Activated T-cell treated with anti-CD3 and anti-CD28 coated beads for 48 hours (primary cell): ENCODE measurements at regions not wholly inside any gene's neighbourhood (a gene's known extent, or its start where the extent isn't known, plus 50 kb on each side); places are given as distances from the start of the nearest gene placed in this dataset.

Experiments
- DNase-seq: peaks from one replicate; pipeline ENCODE4 v3.0.0-alpha.2; 2020; ENCODE audit warnings: low read depth

DNA sequence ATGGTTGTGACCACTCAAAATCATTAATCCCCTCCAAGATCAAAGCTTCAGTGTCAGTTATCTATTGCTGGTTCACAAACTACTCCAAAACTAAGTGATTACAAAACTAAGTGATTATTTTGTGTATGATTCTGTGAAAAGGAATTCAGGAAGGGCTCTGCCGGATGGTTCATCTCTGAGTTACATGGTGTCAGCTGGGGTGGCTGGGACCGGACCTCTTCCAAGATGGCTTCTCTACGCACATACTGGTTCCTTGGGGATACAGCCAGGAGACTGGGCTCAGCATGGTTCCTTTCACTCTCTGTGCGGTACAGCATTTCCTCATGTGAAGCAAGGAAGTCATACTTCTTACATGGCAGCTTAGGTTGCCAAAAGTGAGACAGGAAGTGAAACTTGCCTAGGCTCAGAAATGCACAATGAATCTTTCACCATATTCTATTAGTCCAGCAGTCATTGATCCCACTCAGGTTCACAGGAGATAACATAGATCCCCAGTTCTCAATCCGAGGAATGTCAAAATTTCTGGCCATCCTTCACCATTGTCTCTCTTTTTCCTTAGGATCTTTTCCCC, 97.9 kb upstream of the IRX6 start:
- DNase-seq = no peak

DNA sequence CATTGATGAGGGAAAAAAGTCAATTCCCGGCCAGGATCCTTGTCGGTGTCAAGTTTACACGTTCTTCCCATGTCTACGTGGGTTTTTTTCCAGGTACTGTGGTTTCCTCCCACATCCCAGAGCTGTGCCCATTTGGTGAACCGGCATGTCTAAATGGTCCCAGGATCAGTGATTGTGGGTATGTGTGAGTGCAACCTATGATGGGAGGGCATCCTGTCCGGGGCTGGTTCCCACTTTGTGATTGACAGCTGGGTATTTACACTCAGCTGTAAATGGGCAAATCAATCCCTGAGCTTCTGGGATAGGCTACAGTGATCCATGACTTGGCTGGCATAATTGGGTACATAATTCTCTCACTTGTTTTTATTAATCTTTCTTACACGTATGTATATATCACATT, 91.2 kb upstream of the IRX6 start:
- no peak for DNase-seq

DNA sequence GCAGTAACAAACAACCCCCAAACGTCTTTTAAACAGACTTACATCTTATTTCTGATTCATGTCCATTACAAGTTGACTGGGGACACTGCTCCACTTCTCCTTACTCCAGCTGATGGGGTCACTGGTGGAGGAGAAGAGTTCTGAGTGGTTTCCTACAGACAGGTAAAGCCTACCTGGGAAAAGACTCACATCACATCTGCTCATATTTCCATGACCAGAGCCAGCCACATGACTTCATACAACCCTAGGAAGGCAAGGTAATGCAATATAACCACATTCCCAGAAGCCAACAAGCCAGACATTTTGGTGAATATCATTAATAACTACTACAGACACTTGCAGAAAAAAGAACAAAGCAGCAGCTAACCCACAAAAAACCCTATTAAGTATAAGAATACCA, 90.5 kb upstream of the IRX6 start:
- no peak for DNase-seq

GRCh38 chr16:55236655-55237054, 87.3 kb upstream of the IRX6 start:
- no peak for DNase-seq

- no peak for DNase-seq
These were observed 84.3 kb upstream of the IRX6 start for GRCh38 chr16:55239723-55240122.

GRCh38 chr16:55240888-55241287, 83.1 kb upstream of the IRX6 start:
- no peak for DNase-seq

GRCh38 chr16:55242667-55243066, 81.3 kb upstream of the IRX6 start:
- no peak for DNase-seq

GRCh38 chr16:55248058-55248457, 75.9 kb upstream of the IRX6 start:
- DNase-seq = no peak

DNA sequence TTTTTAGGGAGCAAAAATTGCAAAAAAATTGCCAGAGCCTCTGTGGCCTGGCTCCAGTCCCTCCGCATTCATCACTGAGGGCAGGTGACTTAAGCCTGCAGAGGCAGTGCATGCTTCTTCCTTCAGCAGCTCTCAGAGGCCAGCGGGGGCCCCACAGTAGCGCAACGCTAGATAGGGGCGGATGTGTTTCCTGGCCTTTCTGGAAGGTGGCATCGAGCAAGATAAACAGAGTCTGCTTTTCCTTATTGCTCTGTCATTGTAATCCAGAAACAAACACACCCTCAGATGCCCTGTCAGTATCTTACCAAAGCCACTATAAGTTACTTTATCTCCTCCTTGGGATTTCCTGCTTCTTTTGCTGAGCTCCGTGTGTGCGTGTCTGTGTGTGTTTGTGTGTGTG, 75.5 kb upstream of the IRX6 start:
- DNase-seq = no peak

DNA sequence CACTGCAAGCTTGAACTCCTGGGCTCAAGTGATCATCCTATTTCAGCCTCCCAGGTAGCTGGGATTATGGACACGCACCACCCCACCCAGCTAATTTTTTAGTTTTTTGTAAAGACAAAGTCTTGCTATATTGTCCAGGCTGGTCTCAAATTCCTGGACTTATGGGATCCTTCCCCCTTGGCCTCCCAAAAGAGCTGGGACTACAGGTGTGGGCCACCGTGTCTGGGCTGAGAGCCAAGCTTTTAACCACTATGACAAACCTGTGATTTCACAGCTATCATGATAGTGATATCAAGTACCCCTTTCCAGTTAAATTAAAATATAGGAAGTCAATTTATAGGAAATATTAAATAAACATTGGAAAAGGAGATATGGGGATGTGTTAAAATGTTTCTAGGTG, 74.6 kb upstream of the IRX6 start:
- no peak for DNase-seq

- no peak for DNase-seq
These were observed 74.1 kb upstream of the IRX6 start for GRCh38 chr16:55249936-55250335.

- no peak for DNase-seq
These were observed 73.3 kb upstream of the IRX6 start for GRCh38 chr16:55250701-55251100.

DNA sequence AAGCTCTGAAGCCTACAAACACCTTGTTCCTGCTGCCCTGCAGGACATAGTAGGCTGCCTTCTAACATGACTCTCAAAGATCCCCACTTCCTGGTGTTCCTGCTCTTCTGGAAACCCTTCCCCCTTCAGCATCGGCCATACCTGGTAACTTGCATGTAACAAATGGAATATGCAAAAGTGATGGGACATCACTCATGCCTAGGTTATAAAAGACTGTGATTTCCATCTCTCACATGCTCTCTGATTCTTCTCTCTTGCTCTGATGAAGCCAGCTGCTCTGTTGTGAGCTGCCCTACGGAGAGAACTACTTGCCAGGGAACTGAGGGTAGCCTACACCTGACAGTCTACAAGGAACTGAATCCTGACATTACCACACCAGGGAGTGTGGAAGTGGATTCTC, 72.9 kb upstream of the IRX6 start:
- DNase-seq = no peak

GRCh38 chr16:55252577-55252976, 71.4 kb upstream of the IRX6 start:
- no peak for DNase-seq

DNA sequence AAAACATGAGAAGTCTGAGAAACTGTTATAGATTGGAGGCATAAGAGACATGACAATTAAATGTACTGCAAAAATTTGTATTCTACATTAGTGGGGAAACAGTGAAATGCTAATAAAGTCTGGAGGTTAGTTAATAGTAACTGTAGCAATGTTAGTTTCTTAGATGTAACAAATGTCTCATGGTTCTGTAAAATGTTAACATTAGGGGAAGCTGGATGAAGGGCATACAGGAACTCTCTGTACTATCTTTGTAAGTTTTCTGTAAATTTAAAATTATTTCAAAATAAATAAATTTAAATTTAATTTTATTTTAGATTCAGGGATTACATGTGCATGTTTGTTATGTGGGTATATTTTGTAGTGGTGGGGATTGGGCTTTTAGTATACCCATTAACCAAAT, 70.0 kb upstream of the IRX6 start:
- DNase-seq = no peak

DNA sequence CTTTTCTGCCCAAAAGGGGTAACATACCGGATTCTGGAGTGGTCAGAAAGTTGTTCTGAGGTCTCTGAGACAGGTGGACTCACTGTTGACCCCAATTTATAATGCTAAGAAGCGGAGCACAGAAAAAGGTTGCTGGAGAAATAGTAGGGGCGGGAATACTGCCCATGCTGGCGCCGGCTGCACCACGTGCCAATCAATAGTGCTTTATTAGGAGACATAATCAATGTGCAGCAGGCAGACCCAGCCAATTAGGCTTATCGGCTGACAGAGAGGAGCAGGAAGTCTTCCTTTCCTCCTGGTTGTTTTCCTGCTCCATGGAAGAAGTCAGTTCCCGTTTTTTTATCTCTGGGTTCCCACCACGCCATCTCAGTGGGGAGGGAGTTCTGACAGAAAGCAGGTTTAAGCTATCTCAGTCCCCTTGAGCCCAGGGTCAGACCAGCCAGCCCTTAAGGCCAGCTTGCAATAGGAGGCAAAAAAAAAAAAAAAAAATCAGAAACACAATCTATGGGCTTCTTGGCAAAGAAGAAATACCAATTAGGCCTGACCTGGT, 68.2 kb upstream of the IRX6 start:
- DNase-seq = no peak

GRCh38 chr16:55256412-55257016, 67.5 kb upstream of the IRX6 start:
- no peak for DNase-seq

DNA sequence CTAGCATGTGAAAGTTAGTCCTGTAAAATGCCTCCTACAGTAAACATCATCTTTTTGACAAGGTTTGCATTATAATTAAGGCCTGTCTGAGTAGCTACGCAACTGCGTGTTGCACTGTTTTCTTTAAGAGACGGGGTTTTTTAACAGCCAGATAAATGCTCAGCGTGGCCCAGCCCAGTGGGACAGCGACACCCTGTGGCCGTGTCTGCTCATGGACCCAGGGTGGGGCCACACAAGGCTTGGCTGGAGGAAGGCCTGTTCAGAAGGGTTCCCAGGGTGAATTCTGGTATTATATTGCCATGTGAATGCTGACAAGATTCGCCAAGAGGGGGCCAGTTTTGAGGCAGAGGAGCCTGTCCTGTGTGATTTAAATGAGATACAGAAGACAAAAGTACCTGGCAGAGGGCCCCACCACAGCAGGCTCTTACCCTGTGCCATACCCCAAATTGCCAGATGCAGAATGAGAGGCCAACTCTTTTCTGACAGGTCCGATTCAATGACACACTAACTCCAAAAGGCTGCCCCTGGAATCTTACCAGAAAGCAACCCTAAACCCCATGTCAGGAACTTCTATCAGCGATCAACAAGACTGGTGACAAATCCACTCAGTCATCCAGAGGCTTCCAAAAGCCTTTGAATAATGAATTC, 65.9 kb upstream of the IRX6 start:
- DNase-seq = peak; percentile 43

- no peak for DNase-seq
These were observed 62.7 kb upstream of the IRX6 start for GRCh38 chr16:55261301-55261700.

DNA sequence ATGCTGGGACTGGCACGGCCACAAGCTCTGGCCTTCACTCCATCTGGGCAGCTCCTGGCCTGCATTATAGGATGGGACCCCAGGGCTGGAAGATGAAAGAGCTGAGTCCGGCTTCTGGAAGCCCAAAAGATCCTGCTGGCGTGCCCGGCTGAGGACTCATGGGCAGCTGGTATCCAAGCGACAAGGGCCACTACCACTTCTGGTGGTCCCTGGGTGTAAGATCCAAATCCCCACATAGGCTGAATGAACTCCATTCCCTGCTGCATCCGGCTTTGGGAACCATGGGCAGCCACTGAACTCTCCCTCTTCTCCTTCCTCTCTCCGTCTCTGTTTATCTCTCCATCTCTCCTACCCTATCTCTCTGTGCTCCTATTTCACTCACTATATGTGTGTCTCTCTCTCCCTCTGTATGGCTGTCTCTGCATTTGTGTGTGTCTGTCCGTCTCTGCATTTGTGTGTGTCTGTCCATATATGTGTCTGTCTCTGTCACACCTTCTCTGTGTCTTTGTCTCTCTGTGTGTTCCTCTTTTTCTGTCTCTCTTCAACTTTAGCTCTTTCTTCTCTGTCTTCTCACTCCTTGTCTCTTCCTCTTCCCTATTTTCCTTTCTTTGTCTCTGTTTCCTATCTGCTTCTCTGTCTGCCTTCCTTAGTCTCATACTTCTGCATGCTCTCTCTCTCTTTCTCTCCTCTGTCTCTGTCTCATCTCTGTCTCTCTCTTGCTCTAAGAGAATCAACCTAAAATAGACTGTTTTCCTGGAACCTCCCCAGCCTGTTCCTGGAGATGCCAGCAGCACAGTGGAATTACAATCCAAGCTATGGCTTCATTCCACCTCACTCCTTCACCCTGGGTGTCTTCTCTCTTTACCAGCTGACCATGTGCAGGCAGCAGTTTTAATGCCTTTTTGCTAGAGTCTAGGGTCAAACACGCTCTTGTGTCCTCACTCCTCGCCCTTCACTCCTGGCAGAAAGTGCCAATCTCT, 60.4 kb upstream of the IRX6 start:
- no peak for DNase-seq

GRCh38 chr16:55264949-55265348, 59.1 kb upstream of the IRX6 start:
- DNase-seq = no peak

DNA sequence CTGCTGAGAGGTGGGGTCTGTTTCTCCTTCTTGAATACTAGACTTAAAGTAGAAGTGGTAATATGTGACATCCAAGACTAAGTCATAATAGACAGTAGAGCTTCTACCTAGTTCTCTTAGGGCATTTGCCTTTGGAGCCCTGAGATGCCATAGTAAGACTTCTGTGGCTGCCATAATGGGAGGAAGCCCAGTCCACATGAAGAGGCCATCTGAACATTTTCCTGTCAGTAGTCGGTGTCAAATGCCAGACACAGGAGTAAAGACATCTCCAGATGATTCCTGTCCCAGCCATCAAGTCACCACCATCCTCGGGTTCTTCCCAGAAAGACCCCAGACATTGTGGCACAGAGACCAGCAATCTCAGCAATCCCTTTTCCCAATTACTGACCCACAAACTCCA, 58.1 kb upstream of the IRX6 start:
- DNase-seq = no peak
